ENCODE measurements at regions not wholly inside any gene's neighbourhood (a gene's known extent, or its start where the extent isn't known, plus 50 kb on each side); places are given as distances from the start of the nearest gene placed in this dataset.

- WGBS (ENCODE audit: missing lambda C conversion rate) = 29% methylated on average over 1 of the region's 1 CpG
- FAIRE-seq = no peak
- Histone ChIP-seq H3K4me2 (no peak overlapping the region), H3K4me3 (no peak overlapping the region), H3K4me1 (no peaks in the 10 kb centered on the region), H3K9me3 (no peaks in the 10 kb centered on the region), H3K27ac (no peak overlapping the region)
- ATAC-seq = no peak
- TF ChIP-seq CBX2 (IDR thresholded peaks at IDR 0.05; ENCODE audit: borderline replicate concordance, low read depth) (no peak), PHF8 (IDR thresholded peaks at IDR 0.05; ENCODE audit: borderline replicate concordance, low read depth) (no peak), HES2 (IDR thresholded peaks at IDR 0.05) (no peak), GATA3 (IDR thresholded peaks at IDR 0.05; ENCODE audit: borderline replicate concordance) (no peak), JUN (IDR thresholded peaks at IDR 0.05) (no peak), NPAS2 (CRISPR knock-in tag; IDR thresholded peaks at IDR 0.05; ENCODE audit: borderline replicate concordance) (no peak), ESRRA (IDR thresholded peaks at IDR 0.05; ENCODE audit: borderline replicate concordance, low read length) (no peak), RAD21 (conservative IDR thresholded peaks at IDR 0.05 in 1 of 2, IDR thresholded peaks at IDR 0.05 in 1 of 2) (no peak), ATOH8 (CRISPR knock-in tag; IDR thresholded peaks at IDR 0.05; ENCODE audit: low read depth) (no peak), CBX8 (IDR thresholded peaks at IDR 0.05) (no peak)
- DNase-seq (ENCODE audit: low read depth in 1 of 2, low spot score in 1 of 2) = no peak
- CTCF ChIA-PET = interaction anchor here (10.2 kb wide), 1 partner anchor 12 kb away, joined by 74 read pairs; no protein-coding TSS in a partner anchor
- POLR2A ChIA-PET = no interaction called here
Observed at GRCh38 chr1:168427051-168427450, 116.7 kb downstream of the XCL2 start.

- Histone ChIP-seq H3K4me1 (no peaks in the 10 kb centered on the region), H3K27ac (no peak overlapping the region), H3K4me2 (no peak overlapping the region), H3K4me3 (no peak overlapping the region), H3K9me3 (no peaks in the 10 kb centered on the region)
- WGBS (ENCODE audit: missing lambda C conversion rate) = 86% methylated on average over 2 of the region's 2 CpGs
- no peak for DNase-seq (ENCODE audit: low read depth in 1 of 2, low spot score in 1 of 2)
- TF ChIP-seq EHMT2 (IDR thresholded peaks at IDR 0.05; ENCODE audit: low read depth) = no peak
- ChIA-PET CTCF (interaction anchor here (10.2 kb wide), 1 partner anchor 15 kb away, joined by 74 read pairs; no protein-coding TSS in a partner anchor), POLR2A (no interaction called here)
- no peak for ATAC-seq
- FAIRE-seq = no peak
Observed at GRCh38 chr1:168424281-168424680, 119.5 kb downstream of the XCL2 start.

GRCh38 chr1:168422203-168422847 lies 121.5 kb downstream of the XCL2 start:
- no peak overlapping the region for H3K4me2 ChIP-seq
- ChIA-PET POLR2A (no interaction called here), CTCF (interaction anchor here (0.6 to 10.2 kb wide), 5 partner anchors 9 to 217 kb away, joined by 3 to 74 read pairs (median 3); no protein-coding TSS in a partner anchor)
- TF ChIP-seq ATOH8 (CRISPR knock-in tag; IDR thresholded peaks at IDR 0.05; ENCODE audit: low read depth) = no peak
- no peak for TF ChIP-seq HEYL (CRISPR knock-in tag; IDR thresholded peaks at IDR 0.05)
- no peak for TF ChIP-seq TP53 (CRISPR knock-in tag; IDR thresholded peaks at IDR 0.05)
- TF ChIP-seq CTCF (IDR thresholded peaks at IDR 0.05) = no peak
- TF ChIP-seq GATA3 (IDR thresholded peaks at IDR 0.05; ENCODE audit: borderline replicate concordance) = no peak
- no peak for TF ChIP-seq ZFP36 (IDR thresholded peaks at IDR 0.05; ENCODE audit: borderline replicate concordance, partially characterized antibody)
- TF ChIP-seq FOXS1 (CRISPR knock-in tag; IDR thresholded peaks at IDR 0.05) = no peak
- TF ChIP-seq HDAC2 (IDR thresholded peaks at IDR 0.05) = no peak
- TF ChIP-seq NR3C1 (IDR thresholded peaks at IDR 0.05) = no peak
- no peak for TF ChIP-seq NPAS2 (CRISPR knock-in tag; IDR thresholded peaks at IDR 0.05; ENCODE audit: borderline replicate concordance)
- TF ChIP-seq SREBF2 (IDR thresholded peaks at IDR 0.05) = no peak
- no peak for TF ChIP-seq POLR2A (IDR thresholded peaks at IDR 0.05; ENCODE audit: low read length)
- TF ChIP-seq RNF2 (IDR thresholded peaks at IDR 0.05; ENCODE audit: borderline replicate concordance, low read depth) = no peak
- no peak for TF ChIP-seq CEBPB (IDR thresholded peaks at IDR 0.05)
- no peak for TF ChIP-seq ELK1 (IDR thresholded peaks at IDR 0.05; ENCODE audit: low read depth, low read length)
- TF ChIP-seq RFX5 (IDR thresholded peaks at IDR 0.05) = no peak
- no peak for TF ChIP-seq ZSCAN20 (CRISPR knock-in tag; IDR thresholded peaks at IDR 0.05)
- TF ChIP-seq SMC3 (IDR thresholded peaks at IDR 0.05) = no peak
- no peak for TF ChIP-seq RAD21 (conservative IDR thresholded peaks at IDR 0.05 in 1 of 2, IDR thresholded peaks at IDR 0.05 in 1 of 2)
- FAIRE-seq = no peak
- no peak overlapping the region for H3K27ac ChIP-seq
- H3K4me3 ChIP-seq = no peak overlapping the region
- WGBS (ENCODE audit: missing lambda C conversion rate) = 63% methylated on average over 1 of the region's 1 CpG
- DNase-seq (ENCODE audit: low read depth in 1 of 2, low spot score in 1 of 2) = no peak
- H3K4me1 ChIP-seq = no peaks in the 10 kb centered on the region
- ATAC-seq = no peak
- no peaks in the 10 kb centered on the region for H3K9me3 ChIP-seq
